ENCODE measurements at regions not wholly inside any gene's neighbourhood (a gene's known extent, or its start where the extent isn't known, plus 50 kb on each side); places are given as distances from the start of the nearest gene placed in this dataset.

- DNase-seq (ENCODE audit: low read depth) = no peak
Measured at GRCh38 chr3:23052208-23052607, 150.9 kb upstream of the UBE2E2 start.

GRCh38 chr3:23052620-23053019 is 150.5 kb upstream of the UBE2E2 start:
- DNase-seq (ENCODE audit: low read depth) = no peak

- DNase-seq (ENCODE audit: low read depth) = peak; percentile 95
Measured at GRCh38 chr3:23055733-23056376, 147.3 kb upstream of the UBE2E2 start.

- DNase-seq (ENCODE audit: low read depth) = no peak
Measured at GRCh38 chr3:23062582-23062981, 140.5 kb upstream of the UBE2E2 start.

- no peak for DNase-seq (ENCODE audit: low read depth)
Measured at GRCh38 chr3:23062982-23063381, 140.1 kb upstream of the UBE2E2 start.

- no peak for DNase-seq (ENCODE audit: low read depth)
Measured at GRCh38 chr3:23067116-23067515, 136.0 kb upstream of the UBE2E2 start.

- DNase-seq (ENCODE audit: low read depth) = peak; percentile 23
Measured at GRCh38 chr3:23068016-23068728, 135.0 kb upstream of the UBE2E2 start.

GRCh38 chr3:23071296-23071695 is 131.8 kb upstream of the UBE2E2 start:
- DNase-seq (ENCODE audit: low read depth) = no peak

GRCh38 chr3:23071758-23072157 is 131.4 kb upstream of the UBE2E2 start:
- no peak for DNase-seq (ENCODE audit: low read depth)

- DNase-seq (ENCODE audit: low read depth) = no peak
Measured at GRCh38 chr3:23072693-23073092, 130.4 kb upstream of the UBE2E2 start.

GRCh38 chr3:23073724-23074305 is 129.3 kb upstream of the UBE2E2 start:
- peak; percentile 84 for DNase-seq (ENCODE audit: low read depth)

GRCh38 chr3:23075496-23075895 is 127.6 kb upstream of the UBE2E2 start:
- DNase-seq (ENCODE audit: low read depth) = peak; percentile 53

- DNase-seq (ENCODE audit: low read depth) = no peak
Measured at GRCh38 chr3:23076437-23076836, 126.7 kb upstream of the UBE2E2 start.

GRCh38 chr3:23077126-23077525 is 126.0 kb upstream of the UBE2E2 start:
- DNase-seq (ENCODE audit: low read depth) = no peak

GRCh38 chr3:23078735-23079134 is 124.4 kb upstream of the UBE2E2 start:
- DNase-seq (ENCODE audit: low read depth) = no peak

GRCh38 chr3:23079976-23080375 is 123.2 kb upstream of the UBE2E2 start:
- no peak for DNase-seq (ENCODE audit: low read depth)

GRCh38 chr3:23083701-23084100 is 119.4 kb upstream of the UBE2E2 start:
- DNase-seq (ENCODE audit: low read depth) = no peak

GRCh38 chr3:23084367-23084766 is 118.8 kb upstream of the UBE2E2 start:
- no peak for DNase-seq (ENCODE audit: low read depth)

- DNase-seq (ENCODE audit: low read depth) = no peak
Measured at GRCh38 chr3:23085261-23085660, 117.9 kb upstream of the UBE2E2 start.

GRCh38 chr3:23086331-23086730 is 116.8 kb upstream of the UBE2E2 start:
- no peak for DNase-seq (ENCODE audit: low read depth)

- DNase-seq (ENCODE audit: low read depth) = no peak
Measured at GRCh38 chr3:23086831-23087230, 116.3 kb upstream of the UBE2E2 start.

- no peak for DNase-seq (ENCODE audit: low read depth)
Measured at GRCh38 chr3:23094412-23094811, 108.7 kb upstream of the UBE2E2 start.

GRCh38 chr3:23094890-23095462 is 108.2 kb upstream of the UBE2E2 start:
- peak; percentile 99 for DNase-seq (ENCODE audit: low read depth)
